WERI-Rb-1 (cell line): ENCODE measurements at regions not wholly inside any gene's neighbourhood (a gene's known extent, or its start where the extent isn't known, plus 50 kb on each side); places are given as distances from the start of the nearest gene placed in this dataset.

Source experiments
- DNase-seq: peaks from one replicate; pipeline ENCODE4 v3.0.0-alpha.2; 2020
- H3K27ac ChIP-seq: fragments of 250-450 bp; sonication (Bioruptor Pico); 2 replicates; pipeline ENCODE4 v1.5.1; 2020; ENCODE audit warnings: mild to moderate bottlenecking, moderate library complexity
- H3K27me3 ChIP-seq: fragments of 250-450 bp; sonication (Bioruptor Pico); 2 replicates; pipeline ENCODE4 v1.5.1; 2021; ENCODE audit warnings: mild to moderate bottlenecking, low read depth, moderate library complexity; ENCODE audit not compliant: insufficient read depth, severe bottlenecking
- H3K36me3 ChIP-seq: fragments of 250-450 bp; sonication (Bioruptor Pico); 2 replicates; pipeline ENCODE4 v1.5.1; 2020; ENCODE audit warnings: mild to moderate bottlenecking, moderate library complexity
- H3K4me3 ChIP-seq: 2 replicates; pipeline ENCODE4 v1.5.1; 2011; ENCODE audit warnings: low read depth, mild to moderate bottlenecking, control low read depth, low read length
- H3K9me3 ChIP-seq: fragments of 250-450 bp; sonication (Bioruptor Pico); 2 replicates; pipeline ENCODE4 v1.5.1; 2021; ENCODE audit warnings: mild to moderate bottlenecking, moderate library complexity; ENCODE audit not compliant: severe bottlenecking
- TF ChIP-seq, protein P1 (sequence below): IDR thresholded peaks from 2 replicates; pipeline ENCODE4 v1.5.1; 2011; ENCODE audit warnings: low read depth, mild to moderate bottlenecking, control low read depth, inconsistent platforms, low read length

GRCh38 chr1:97006044-97006661 is 284.6 kb downstream of the PTBP2 start:
- Histone ChIP-seq H3K27ac (no peak overlapping the region), H3K36me3 (no peaks in the 10 kb centered on the region), H3K9me3 (no peaks in the 10 kb centered on the region), H3K4me3 (no peak overlapping the region), H3K27me3 (no peaks in the 10 kb centered on the region)
- TF ChIP-seq, protein P1, sequence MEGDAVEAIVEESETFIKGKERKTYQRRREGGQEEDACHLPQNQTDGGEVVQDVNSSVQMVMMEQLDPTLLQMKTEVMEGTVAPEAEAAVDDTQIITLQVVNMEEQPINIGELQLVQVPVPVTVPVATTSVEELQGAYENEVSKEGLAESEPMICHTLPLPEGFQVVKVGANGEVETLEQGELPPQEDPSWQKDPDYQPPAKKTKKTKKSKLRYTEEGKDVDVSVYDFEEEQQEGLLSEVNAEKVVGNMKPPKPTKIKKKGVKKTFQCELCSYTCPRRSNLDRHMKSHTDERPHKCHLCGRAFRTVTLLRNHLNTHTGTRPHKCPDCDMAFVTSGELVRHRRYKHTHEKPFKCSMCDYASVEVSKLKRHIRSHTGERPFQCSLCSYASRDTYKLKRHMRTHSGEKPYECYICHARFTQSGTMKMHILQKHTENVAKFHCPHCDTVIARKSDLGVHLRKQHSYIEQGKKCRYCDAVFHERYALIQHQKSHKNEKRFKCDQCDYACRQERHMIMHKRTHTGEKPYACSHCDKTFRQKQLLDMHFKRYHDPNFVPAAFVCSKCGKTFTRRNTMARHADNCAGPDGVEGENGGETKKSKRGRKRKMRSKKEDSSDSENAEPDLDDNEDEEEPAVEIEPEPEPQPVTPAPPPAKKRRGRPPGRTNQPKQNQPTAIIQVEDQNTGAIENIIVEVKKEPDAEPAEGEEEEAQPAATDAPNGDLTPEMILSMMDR, result no peak
- DNase-seq, result no peak

DNA sequence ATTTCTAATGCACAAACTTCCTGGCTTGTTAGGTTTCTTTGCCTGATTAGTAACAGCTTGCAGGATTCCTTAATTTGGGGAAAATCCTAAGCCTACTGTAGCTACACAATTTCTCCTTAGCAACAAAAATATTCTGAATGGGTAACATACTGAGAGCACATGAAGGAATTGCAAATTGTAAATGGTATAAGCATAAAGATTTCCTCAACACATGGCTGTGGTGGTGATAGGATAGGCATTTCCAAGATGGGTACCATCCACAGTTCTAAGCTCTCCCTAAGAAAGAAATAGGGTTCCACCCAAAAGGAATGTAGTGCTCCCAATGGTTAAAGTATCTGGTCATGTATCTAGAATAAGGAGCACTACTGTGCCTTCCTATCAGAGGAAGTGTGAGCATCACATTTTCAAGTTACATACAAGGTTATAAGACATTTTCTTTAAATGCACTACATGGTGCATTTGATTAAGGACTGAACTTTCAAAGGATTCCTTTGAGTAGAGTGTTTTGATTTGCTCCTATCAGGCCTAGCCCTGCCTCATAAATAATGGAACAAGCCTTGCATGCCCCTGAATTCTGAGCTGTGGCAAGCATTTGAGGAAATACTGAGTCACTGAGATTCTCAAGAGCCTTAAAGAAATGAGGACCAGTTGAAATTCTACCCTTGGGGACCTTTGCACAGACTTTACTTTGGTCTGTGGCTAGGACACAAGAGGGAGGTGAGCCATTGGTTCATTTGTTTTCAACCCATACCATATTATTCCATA is 286.4 kb downstream of the PTBP2 start:
- no peaks in the 10 kb centered on the region for H3K9me3 ChIP-seq
- H3K4me3 ChIP-seq, result no peak overlapping the region
- H3K36me3 ChIP-seq, result no peaks in the 10 kb centered on the region
- H3K27me3 ChIP-seq, result no peaks in the 10 kb centered on the region
- H3K27ac ChIP-seq, result no peak overlapping the region
- no peak for DNase-seq
- TF ChIP-seq, protein P1, result no peak

GRCh38 chr1:97010566-97011264 is 289.1 kb downstream of the PTBP2 start:
- no peak overlapping the region for H3K27ac ChIP-seq
- DNase-seq, result no peak
- TF ChIP-seq, protein P1, result no peak
- no peaks in the 10 kb centered on the region for H3K9me3 ChIP-seq
- H3K4me3 ChIP-seq, result no peak overlapping the region
- no peaks in the 10 kb centered on the region for H3K27me3 ChIP-seq
- no peaks in the 10 kb centered on the region for H3K36me3 ChIP-seq

GRCh38 chr1:97013136-97013535 is 291.6 kb downstream of the PTBP2 start:
- no peaks in the 10 kb centered on the region for H3K9me3 ChIP-seq
- H3K27ac ChIP-seq, result no peak overlapping the region
- TF ChIP-seq, protein P1, result no peak
- DNase-seq, result no peak
- no peaks in the 10 kb centered on the region for H3K36me3 ChIP-seq
- H3K27me3 ChIP-seq, result no peaks in the 10 kb centered on the region
- no peak overlapping the region for H3K4me3 ChIP-seq

DNA sequence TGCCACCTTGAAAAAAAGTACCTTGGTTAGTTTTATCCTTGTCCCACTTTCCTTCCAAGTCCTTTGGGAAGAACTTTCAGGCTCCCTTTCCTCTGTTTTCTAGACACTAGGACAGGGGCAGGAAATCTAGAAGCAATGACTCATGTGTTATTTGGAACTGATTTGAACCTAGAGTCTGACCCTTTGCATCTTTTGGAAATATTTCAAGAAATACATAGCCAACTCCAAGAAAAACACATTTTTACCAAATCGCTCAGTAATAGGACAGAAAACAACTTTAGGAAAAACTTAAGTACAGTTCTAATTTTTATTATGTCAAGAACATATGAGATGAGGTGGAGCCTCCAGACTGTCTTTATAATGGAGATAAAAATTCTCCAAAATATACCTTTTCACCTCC is 292.4 kb downstream of the PTBP2 start:
- Histone ChIP-seq H3K27ac (no peak overlapping the region), H3K9me3 (no peaks in the 10 kb centered on the region), H3K36me3 (no peaks in the 10 kb centered on the region), H3K4me3 (no peak overlapping the region), H3K27me3 (no peaks in the 10 kb centered on the region)
- no peak for DNase-seq
- TF ChIP-seq, protein P1, result no peak
